Stimulated activated CD8-positive, alpha-beta memory T cell treated with anti-CD3 and anti-CD28 coated beads, Interleukin-2, amount 100 ng/mL, for 48 hours (primary cell): ENCODE measurements at regions not wholly inside any gene's neighbourhood (a gene's known extent, or its start where the extent isn't known, plus 50 kb on each side); places are given as distances from the start of the nearest gene placed in this dataset.
"Not testable (repeated sequence)": the region's sequence is repeated elsewhere in the genome, so short reads cannot be mapped to it uniquely, and the experiment has no call there.

Source experiments
- DNase-seq, 2 donors: peaks; one replicate each; pipeline ENCODE4 v3.0.0-alpha.2; 2020; ENCODE audit warnings: low read depth in 2 of 2

- DNase-seq, result no peak
Measured at GRCh38 chr1:38787041-38787440, 72.5 kb downstream of the RRAGC start.

GRCh38 chr1:38786040-38786436 lies 73.5 kb downstream of the RRAGC start:
- no peak for DNase-seq

GRCh38 chr1:38785285-38786039 lies 74.1 kb downstream of the RRAGC start:
- no peak for DNase-seq

GRCh38 chr1:38784452-38785284 lies 74.9 kb downstream of the RRAGC start:
- no peak for DNase-seq

GRCh38 chr1:38783640-38784229 lies 75.8 kb downstream of the RRAGC start:
- DNase-seq, result no peak

GRCh38 chr1:38781872-38782617 lies 77.5 kb downstream of the RRAGC start:
- DNase-seq, result no peak

- DNase-seq, result no peak
Measured at GRCh38 chr1:38780133-38780532, 79.4 kb downstream of the RRAGC start.

- no peak for DNase-seq
Measured at GRCh38 chr1:38779491-38779890, 80.1 kb downstream of the RRAGC start.

GRCh38 chr1:38778521-38778920 lies 81.1 kb downstream of the RRAGC start:
- no peak for DNase-seq

- DNase-seq, result no peak
Measured at GRCh38 chr1:38778051-38778450, 81.5 kb downstream of the RRAGC start.

- no peak for DNase-seq
Measured at GRCh38 chr1:38777464-38777957, 82.1 kb downstream of the RRAGC start.

GRCh38 chr1:38776466-38777065 lies 83.0 kb downstream of the RRAGC start:
- DNase-seq, result no peak

GRCh38 chr1:38775175-38775845 lies 84.3 kb downstream of the RRAGC start:
- DNase-seq, result no peak

- DNase-seq, result no peak
Measured at GRCh38 chr1:38773483-38773882, 86.1 kb downstream of the RRAGC start.

- DNase-seq, result no peak
Measured at GRCh38 chr1:38772953-38773352, 86.6 kb downstream of the RRAGC start.

GRCh38 chr1:38772026-38772425 lies 87.5 kb downstream of the RRAGC start:
- DNase-seq, result no peak

GRCh38 chr1:38770516-38771173 lies 88.9 kb downstream of the RRAGC start:
- not testable (repeated sequence) for DNase-seq

- no peak for DNase-seq
Measured at GRCh38 chr1:38766125-38766524, 93.4 kb downstream of the RRAGC start.

- no peak for DNase-seq
Measured at GRCh38 chr1:38763121-38763520, 96.5 kb downstream of the RRAGC start.

- no peak for DNase-seq
Measured at GRCh38 chr1:38760562-38760961, 99.0 kb downstream of the RRAGC start.
